HUES6 (cell line): ENCODE measurements at regions not wholly inside any gene's neighbourhood (a gene's known extent, or its start where the extent isn't known, plus 50 kb on each side); places are given as distances from the start of the nearest gene placed in this dataset.

Source experiments
- H3K27ac ChIP-seq: 2 replicates; pipeline ENCODE4 v1.7.0; 2013; ENCODE audit warnings: low read depth, mild to moderate bottlenecking, low read length, inconsistent platforms
- H3K27me3 ChIP-seq: 2 replicates; pipeline ENCODE4 v1.6.1; 2013; ENCODE audit warnings: low read length; ENCODE audit not compliant: control insufficient read depth, insufficient read depth
- H3K36me3 ChIP-seq: 2 replicates; pipeline ENCODE4 v1.6.1; 2013; ENCODE audit warnings: low read length; ENCODE audit not compliant: control insufficient read depth, insufficient read depth
- H3K4me1 ChIP-seq: 2 replicates; pipeline ENCODE4 v1.6.1; 2013; ENCODE audit warnings: low read length; ENCODE audit not compliant: control insufficient read depth, insufficient read depth
- H3K4me3 ChIP-seq: 2 replicates; pipeline ENCODE4 v1.5.1; 2013; ENCODE audit warnings: low read depth, low read length
- H3K9ac ChIP-seq: one replicate; pipeline ENCODE4 v1.6.1; 2013; ENCODE audit warnings: mild to moderate bottlenecking, low read length
- H3K9me3 ChIP-seq: 2 replicates; pipeline ENCODE4 v1.6.1; 2013; ENCODE audit warnings: low read depth, low read length; ENCODE audit not compliant: control insufficient read depth, insufficient read depth

DNA sequence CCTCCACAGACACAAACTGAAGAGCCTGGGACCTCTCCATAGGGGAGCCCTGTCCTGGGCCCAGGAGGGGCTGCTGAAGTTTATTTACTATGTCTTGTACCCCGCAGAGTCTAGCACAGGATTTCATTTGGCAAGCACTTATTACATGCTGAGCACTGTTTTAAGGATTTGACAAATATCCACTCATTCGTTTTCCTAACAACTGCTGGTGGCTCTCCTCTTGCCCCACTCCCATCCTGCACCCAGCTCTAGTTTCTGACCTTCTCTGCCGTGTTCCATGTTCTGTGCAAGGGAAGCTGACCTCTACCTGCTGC, 127.0 kb upstream of the MAFB start:
- Histone ChIP-seq H3K9ac (no peak overlapping the region), H3K27me3 (no peaks in the 10 kb centered on the region; the same call in 1 of the 2 replicates), H3K4me3 (no peak overlapping the region), H3K36me3 (no peaks in the 10 kb centered on the region), H3K4me1 (no peaks in the 10 kb centered on the region), H3K9me3 (no peaks in the 10 kb centered on the region), H3K27ac (no peak overlapping the region)

DNA sequence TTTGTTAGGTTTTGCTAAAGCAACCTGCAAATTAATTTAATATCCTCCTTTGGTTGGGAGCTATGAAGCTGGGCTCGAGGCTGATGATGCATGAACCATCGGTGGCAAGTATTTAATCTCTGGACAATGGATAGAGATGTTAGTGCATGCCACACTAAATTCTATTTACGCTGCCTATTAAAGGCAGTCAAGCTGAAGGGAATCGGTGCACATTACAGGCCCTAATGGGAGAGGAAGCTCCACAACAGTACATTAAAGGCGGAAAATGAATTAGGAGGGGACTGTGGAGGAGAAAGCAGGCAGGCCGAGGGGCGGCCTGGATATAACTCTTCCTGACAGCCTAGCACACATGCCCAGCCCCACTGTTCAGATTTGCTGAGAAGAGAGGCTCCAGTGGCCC, 132.4 kb upstream of the MAFB start:
- Histone ChIP-seq H3K27ac (no peak overlapping the region), H3K36me3 (no peaks in the 10 kb centered on the region), H3K9me3 (no peaks in the 10 kb centered on the region), H3K9ac (no peak overlapping the region), H3K4me1 (no peaks in the 10 kb centered on the region), H3K27me3 (peaks cover 3% of the 10 kb centered on the region), H3K4me3 (no peak overlapping the region)

DNA sequence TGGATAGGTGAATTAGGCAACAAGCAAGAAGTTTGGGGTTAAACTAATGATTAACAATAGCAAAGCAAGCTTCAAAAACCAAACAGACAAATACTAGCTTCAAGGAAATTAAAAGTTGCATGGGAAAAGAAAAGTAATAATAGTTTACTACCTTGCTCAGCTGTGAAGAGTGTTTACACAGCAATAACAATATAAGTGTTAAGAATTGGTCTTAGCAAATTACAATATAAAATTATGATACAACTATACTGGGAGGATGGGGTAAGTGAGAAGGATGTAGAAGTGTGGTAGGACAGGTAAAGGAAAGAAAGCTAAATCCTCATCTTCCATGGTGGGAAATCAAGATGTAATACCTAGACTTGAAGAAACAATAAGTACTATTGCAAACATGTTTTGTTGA, 137.7 kb upstream of the MAFB start:
- Histone ChIP-seq H3K36me3 (no peaks in the 10 kb centered on the region), H3K27me3 (peaks cover 6% of the 10 kb centered on the region), H3K9ac (no peak overlapping the region), H3K4me1 (no peaks in the 10 kb centered on the region), H3K27ac (no peak overlapping the region), H3K4me3 (no peak overlapping the region), H3K9me3 (no peaks in the 10 kb centered on the region)

DNA sequence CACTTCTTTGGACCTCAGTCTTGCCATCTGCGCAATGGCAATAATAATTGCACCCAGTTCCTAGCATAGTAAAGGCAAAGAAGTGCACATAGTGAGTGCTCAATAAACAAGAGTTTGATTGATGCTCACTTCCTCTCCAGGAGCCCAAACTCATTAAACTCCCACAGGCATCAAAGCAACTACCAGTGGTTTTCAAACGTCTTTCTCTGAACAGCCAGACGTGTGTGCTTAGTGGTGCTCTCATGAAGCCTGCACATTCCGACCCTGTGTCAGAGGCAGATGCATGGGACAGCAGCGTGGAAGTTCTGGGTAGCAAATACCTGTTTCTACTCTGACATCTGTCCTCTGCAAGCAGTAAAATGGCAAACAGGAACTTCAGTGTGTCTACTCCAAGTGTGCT, 146.3 kb upstream of the MAFB start:
- Histone ChIP-seq H3K4me3 (no peak overlapping the region), H3K27ac (no peak overlapping the region), H3K4me1 (no peaks in the 10 kb centered on the region), H3K36me3 (no peaks in the 10 kb centered on the region), H3K27me3 (no peaks in the 10 kb centered on the region), H3K9me3 (0 out of 2 replicates have a peak, but pooled peaks cover 5% of the 10 kb centered on the region), H3K9ac (no peak overlapping the region)

DNA sequence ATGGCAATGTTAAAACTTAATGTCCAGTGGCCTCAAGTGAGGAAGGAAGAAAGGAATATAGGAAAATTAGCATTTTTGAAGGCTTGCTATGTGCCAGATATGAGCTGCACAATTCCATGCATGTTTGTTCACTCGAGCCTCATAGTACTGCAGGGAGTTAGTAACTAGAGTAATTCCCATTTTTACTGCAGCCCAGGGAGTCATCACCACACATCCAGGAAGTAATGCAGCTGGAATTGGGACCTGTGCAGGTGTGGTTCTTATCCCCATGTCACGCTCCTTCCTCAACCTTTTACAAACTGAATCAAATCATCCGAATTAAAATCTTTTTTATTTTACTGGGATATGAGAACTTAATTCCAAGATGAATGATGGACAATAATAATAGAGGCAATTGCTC, 149.5 kb upstream of the MAFB start:
- Histone ChIP-seq H3K36me3 (no peaks in the 10 kb centered on the region), H3K27ac (no peak overlapping the region), H3K4me1 (no peaks in the 10 kb centered on the region), H3K27me3 (peaks cover 4% of the 10 kb centered on the region; the same call in 1 of the 2 replicates), H3K9me3 (0 out of 2 replicates have a peak, but pooled peaks cover 5% of the 10 kb centered on the region), H3K4me3 (no peak overlapping the region), H3K9ac (no peak overlapping the region)

DNA sequence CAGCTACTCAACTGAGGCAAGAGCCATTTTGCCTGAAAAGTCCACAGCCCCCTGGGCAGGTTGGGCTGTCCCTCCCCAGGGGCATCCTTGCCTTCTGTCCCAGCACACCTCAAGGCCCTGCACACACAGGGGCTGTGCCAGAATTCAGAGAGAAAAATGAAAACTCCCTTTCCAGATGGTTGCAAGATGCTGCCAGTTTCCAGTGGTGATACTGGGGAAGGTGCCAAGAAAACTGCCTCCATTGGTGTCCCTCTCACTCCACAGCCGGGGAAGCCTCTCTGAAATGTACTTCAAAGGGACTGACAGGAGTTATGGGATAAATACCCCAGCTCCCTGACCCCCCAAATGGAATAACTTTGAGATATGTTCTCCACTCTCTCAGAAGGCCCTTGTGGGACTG, 154.2 kb upstream of the MAFB start:
- peaks cover 4% of the 10 kb centered on the region; the same call in 1 of the 2 replicates for H3K27me3 ChIP-seq
- no peaks in the 10 kb centered on the region for H3K36me3 ChIP-seq
- 0 out of 2 replicates have a peak, but pooled peaks cover 5% of the 10 kb centered on the region for H3K9me3 ChIP-seq
- no peak overlapping the region for H3K9ac ChIP-seq
- no peak overlapping the region for H3K27ac ChIP-seq
- no peak overlapping the region for H3K4me3 ChIP-seq
- no peaks in the 10 kb centered on the region for H3K4me1 ChIP-seq

DNA sequence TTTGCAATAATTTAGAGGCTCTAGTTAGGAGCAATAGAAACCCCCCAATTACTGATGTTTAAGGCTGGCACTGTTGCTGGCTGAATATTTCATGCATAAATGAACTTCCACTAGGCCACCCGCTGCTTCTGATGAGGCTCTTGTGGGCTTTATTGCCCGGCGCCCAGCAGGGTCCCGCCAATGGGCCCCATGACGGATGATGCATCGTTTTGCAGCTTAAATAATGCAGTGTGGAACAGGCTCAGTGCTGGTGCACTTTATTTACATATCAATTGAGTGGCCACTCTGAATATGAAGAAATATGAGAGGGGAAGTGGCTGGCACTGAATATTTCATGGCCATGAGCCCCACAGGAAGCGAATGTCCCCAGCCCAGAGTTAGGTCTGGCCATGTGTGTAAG, 155.3 kb upstream of the MAFB start:
- Histone ChIP-seq H3K4me3 (no peak overlapping the region), H3K4me1 (no peaks in the 10 kb centered on the region), H3K36me3 (no peaks in the 10 kb centered on the region), H3K27me3 (peaks cover 4% of the 10 kb centered on the region; the same call in 1 of the 2 replicates), H3K27ac (no peak overlapping the region), H3K9ac (no peak overlapping the region), H3K9me3 (0 out of 2 replicates have a peak, but pooled peaks cover 5% of the 10 kb centered on the region)

DNA sequence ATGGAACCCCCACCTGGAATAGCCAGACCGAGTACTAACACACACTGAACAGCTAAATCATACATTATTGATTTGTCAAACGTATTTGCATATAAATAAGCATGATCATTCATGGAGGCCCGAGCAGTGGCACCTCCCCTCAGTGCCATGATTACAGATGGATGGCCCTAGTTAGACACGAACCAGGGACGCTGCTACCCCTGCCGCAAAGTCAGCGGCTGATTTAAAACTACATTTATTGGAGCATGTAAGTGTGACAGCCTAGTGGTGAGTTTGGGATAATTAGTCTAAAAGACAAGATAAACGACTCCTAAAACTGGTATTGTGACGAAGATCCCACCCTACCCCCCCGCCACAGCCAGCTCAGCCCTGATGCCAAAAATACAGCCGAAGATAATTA, 159.1 kb upstream of the MAFB start:
- H3K9ac ChIP-seq: no peak overlapping the region
- H3K27me3 ChIP-seq: no peaks in the 10 kb centered on the region; the same call in 1 of the 2 replicates
- H3K9me3 ChIP-seq: no peaks in the 10 kb centered on the region
- no peaks in the 10 kb centered on the region for H3K4me1 ChIP-seq
- no peak overlapping the region for H3K4me3 ChIP-seq
- no peak overlapping the region for H3K27ac ChIP-seq
- no peaks in the 10 kb centered on the region for H3K36me3 ChIP-seq

DNA sequence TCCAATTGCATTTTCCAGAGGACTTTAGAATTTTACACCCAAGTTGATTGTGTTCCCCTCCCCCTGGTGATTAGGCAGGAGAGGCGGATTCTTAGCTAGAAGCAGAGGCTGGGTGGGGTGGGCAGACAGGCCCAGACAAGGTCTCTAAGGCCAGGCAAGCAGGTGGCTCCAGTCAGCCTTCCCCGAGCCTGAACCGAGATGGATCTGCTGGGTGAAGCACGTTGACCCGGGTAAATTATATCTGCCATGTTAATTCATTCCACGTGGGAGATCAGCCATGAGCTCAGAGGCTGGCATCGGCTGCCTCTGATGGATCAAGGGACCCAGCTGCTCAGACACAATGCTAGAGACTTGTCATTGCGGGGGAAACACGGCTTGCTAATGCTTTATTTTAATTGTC, 159.5 kb upstream of the MAFB start:
- Histone ChIP-seq H3K9ac (no peak overlapping the region), H3K9me3 (no peaks in the 10 kb centered on the region), H3K4me1 (no peaks in the 10 kb centered on the region), H3K27me3 (no peaks in the 10 kb centered on the region; the same call in 1 of the 2 replicates), H3K36me3 (no peaks in the 10 kb centered on the region), H3K4me3 (no peak overlapping the region), H3K27ac (no peak overlapping the region)

DNA sequence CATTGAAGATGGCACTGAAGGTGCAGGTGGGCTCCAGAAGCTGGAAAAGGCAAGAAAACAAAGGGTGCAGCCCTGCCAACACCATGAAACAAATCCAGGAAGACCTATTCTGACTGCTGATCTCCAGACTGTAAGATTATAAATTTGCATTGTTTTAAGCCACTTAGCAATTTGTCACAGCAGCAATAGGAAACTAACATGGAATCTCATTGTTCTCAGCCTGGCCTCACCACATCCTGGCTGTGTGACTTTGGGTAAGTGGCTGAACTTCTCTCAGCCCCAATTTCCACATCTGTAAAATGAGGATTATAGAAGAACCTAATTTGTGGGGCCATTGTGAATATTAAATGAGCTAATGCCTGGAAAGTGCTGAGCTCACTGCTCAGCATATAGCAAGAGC, 160.4 kb upstream of the MAFB start:
- Histone ChIP-seq H3K4me1 (no peaks in the 10 kb centered on the region), H3K4me3 (no peak overlapping the region), H3K9me3 (no peaks in the 10 kb centered on the region), H3K27me3 (no peaks in the 10 kb centered on the region; the same call in 1 of the 2 replicates), H3K27ac (no peak overlapping the region), H3K9ac (no peak overlapping the region), H3K36me3 (no peaks in the 10 kb centered on the region)

DNA sequence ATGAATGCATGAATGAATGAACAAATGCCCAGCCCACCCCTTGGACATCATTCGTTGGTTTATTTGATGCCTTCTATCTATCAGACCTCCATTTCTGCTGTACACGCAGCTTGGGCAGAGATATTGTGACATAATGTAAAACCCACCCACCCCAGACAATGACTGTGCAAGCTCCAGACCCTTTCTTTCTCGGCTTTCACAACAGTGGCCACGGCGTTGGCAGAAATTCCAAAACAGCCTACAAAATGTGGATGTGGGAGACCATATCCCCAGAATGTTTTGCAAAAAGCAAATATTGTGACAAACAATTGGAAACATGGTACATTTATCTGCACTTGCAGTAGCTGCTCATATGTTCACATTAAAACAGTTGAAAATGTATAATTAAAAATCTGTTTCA, 162.0 kb upstream of the MAFB start:
- H3K9ac ChIP-seq: no peak overlapping the region
- H3K27me3 ChIP-seq: no peaks in the 10 kb centered on the region
- no peaks in the 10 kb centered on the region for H3K4me1 ChIP-seq
- no peak overlapping the region for H3K4me3 ChIP-seq
- H3K36me3 ChIP-seq: no peaks in the 10 kb centered on the region
- no peak overlapping the region for H3K27ac ChIP-seq
- no peaks in the 10 kb centered on the region for H3K9me3 ChIP-seq

DNA sequence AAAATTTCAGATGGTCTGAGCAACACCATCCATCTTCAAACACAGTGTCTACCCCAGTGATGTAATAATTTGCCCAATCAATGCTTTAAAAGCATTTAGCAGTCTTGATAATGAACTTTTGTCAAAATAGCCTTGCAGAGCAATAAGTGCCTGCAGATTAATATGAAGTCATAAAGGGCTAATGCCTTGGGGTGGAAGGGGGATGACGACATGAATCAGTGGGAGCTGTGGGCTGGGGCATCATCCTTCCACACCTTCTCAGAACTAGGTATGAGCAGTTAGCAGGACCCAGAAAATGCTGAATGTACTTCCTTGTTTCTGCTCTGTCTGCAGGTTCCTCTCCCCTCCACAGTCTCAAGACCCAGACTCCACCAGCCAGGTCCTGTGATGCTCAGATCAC, 166.2 kb upstream of the MAFB start:
- Histone ChIP-seq H3K9ac (no peak overlapping the region), H3K27me3 (no peaks in the 10 kb centered on the region), H3K9me3 (no peaks in the 10 kb centered on the region), H3K27ac (no peak overlapping the region), H3K4me3 (no peak overlapping the region), H3K4me1 (peaks cover 18% of the 10 kb centered on the region), H3K36me3 (no peaks in the 10 kb centered on the region)
